Stimulated activated CD8-positive, alpha-beta memory T cell treated with anti-CD3 and anti-CD28 coated beads, Interleukin-2, amount 100 ng/mL, for 48 hours (primary cell): ENCODE measurements at regions not wholly inside any gene's neighbourhood (a gene's known extent, or its start where the extent isn't known, plus 50 kb on each side); places are given as distances from the start of the nearest gene placed in this dataset.

Experiments
- DNase-seq, 2 donors: peaks; one replicate each; pipeline ENCODE4 v3.0.0-alpha.2; 2020; ENCODE audit warnings: low read depth in 2 of 2

DNA sequence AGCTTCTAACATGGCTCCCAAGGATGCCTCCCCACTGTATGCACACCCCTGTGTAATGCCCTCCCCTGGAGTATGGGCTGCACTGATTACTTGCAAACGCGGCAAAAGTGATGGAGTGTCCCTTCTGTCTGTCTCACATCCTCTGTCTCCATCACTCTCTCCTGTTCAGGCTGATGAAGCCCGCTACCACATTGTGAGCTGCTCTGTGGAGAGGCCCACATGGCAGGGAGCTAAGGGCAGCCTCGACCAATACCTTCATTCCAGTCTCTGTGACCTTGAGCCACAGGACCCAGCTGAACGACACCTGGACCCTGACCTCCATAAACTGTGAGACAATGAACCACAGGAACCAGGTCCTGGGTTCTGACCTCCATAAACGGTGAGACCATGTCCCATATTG lies 154.1 kb upstream of the ETV3 start:
- no peak for DNase-seq

DNA sequence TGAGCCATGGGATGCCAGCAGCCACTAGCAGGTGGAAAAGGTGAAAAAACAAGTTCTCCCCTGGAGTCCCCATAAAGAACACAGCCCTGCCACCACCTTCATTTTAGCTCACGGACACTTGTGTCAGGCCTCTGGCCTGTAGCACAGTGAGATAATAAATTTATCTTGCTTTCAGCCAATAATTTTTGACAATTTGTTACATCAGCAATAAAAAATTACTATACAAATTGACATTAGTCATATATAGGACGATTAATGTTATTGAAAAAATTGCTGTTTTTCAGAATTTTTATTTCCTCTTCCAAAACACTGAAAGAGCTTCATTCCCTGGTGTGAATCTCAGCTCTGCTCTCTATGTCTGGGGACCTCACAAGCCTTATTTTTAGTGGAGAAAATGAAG lies 152.9 kb upstream of the ETV3 start:
- no peak for DNase-seq

DNA sequence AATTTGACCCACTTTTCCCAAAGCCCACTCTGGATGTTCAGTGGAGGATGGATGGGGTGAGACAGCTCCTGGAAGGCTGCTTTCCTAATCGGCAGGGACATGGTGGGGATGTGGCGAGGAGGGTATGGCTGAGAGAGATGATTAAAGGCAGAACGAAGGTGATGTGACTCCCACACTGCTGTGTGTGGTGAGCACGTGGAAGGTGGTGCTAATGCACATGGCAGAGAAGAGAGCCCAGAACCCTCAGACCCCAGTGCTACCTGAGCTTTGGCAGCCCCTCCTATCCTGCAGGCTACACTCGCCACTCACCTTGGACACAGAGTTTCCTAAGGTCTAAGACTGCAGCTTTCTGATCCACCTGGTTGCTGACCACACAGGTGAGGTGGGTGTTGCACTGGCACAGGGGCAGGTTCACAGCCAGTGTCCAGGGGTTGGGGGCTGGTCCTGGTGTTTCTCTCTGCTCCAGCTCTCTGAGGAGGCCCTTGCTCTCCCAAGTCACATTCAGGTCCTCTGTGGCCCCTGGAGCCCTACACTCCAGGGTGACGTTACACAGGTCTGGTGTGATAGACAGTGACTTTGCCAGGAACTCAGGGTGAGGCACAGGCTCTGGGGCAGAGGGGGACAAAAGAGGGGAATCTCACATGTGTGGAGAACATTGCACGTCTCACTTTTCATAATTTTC lies 151.4 kb upstream of the ETV3 start:
- no peak for DNase-seq

DNA sequence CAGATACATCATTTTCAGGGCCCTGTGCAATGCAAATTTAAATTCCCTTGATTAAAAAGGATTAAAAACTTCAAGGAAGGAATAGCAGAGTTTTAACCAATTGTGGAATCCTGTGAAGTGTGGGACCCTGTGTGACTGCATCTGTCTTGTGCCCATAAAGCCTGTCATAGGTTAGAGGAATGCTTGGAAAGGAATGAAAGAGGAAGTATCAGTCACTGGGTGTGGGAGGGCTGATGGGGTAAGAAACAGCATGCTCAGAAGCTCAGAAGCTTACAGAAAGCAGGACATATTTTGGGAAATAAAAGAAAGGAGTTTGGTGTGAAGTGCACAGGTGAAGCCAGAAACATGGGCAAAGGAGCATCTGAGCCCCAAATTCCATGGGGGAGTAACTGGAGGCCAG lies 150.8 kb upstream of the ETV3 start:
- DNase-seq = no peak

DNA sequence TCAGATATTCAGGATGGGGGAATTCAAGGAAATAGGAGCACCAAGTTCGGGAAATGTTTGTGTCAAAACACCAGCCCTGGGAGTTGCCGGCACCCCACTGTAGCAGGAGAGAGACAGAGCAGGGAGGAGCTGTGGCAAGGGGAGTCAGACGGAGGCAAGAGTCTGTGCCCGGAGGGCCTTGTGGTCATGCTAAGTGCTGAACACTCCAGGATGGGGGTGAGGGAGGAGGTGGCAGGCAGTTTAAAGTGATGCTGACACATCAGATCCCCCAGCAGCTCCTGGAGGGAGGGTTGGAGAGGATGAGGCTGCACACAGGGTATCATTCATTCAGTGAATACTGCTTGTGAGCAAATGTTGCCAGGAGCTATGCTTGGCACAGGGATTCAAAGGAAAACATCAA lies 150.3 kb upstream of the ETV3 start:
- DNase-seq = no peak

DNA sequence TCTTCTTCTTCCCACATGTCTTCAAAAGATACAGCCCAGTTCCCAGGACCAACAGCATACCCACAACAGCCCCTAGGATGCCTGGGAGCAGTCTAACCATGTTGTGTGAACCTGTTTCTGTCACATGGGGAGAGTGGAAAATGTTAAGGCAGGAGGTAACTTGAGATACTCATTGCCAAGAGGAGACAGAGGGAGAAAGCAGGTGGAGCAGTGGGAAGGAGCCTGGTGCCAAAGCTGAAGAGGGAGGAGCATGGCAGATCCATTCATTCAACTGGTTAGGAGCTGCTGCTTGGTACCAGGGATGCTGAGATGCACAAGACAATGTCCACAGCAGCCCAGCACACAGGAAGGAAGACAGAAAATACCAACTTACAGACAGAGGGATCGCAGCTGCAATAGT lies 149.8 kb upstream of the ETV3 start:
- DNase-seq = no peak

DNA sequence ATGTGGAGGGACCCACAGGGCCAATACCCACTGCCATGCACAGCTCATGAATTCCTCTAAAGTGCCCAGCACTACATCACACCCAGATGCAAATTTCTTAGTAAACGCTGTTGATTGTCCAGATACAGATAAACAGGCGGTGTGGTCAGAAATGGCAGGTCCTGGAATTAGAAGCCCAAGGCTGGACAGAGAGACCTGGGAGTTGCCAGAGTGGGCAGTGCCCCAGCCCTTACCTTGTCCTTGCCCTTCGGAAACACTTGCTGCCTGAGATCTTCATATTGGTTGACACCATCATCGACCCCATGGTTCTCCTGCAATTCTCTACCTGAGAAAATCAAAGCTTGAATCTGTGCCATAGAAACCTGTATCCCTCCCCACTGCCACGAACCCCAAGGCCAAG lies 149.3 kb upstream of the ETV3 start:
- no peak for DNase-seq

DNA sequence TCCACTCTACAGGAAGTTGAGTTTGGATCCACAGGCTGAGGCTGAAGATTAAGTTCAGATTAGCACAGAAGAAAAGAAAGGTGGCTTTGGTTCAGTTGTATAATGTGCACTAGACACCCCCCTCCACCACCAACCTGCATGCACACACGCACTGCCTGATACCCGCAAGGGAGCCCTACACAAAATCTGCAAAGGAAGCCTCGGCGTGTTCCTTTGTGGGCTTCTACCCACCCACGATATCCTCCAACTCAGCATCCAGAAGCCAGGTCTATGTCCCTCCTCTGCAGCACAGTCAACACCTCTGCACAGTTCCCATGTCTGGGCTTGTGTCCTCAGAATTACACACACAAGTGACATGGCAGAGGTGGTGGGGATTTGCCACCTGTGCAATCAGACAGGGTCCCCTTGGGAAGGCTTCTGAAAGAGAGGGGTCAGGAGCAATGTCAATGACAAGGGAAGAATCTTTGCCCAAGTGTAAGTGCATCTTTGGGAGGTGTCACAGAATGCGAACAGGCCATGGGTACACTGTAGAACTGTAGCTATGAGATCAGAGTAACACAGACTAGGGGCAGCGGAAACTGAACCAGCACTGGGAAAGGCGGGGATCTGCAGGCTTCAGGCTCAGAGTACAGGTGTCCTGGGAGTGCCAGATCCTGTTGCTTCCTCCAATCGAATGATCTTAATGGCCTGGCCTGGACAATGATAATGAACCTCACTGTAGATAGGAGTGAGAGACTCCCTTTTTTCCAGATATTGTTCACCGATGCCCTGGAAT lies 148.6 kb upstream of the ETV3 start:
- no peak for DNase-seq

DNA sequence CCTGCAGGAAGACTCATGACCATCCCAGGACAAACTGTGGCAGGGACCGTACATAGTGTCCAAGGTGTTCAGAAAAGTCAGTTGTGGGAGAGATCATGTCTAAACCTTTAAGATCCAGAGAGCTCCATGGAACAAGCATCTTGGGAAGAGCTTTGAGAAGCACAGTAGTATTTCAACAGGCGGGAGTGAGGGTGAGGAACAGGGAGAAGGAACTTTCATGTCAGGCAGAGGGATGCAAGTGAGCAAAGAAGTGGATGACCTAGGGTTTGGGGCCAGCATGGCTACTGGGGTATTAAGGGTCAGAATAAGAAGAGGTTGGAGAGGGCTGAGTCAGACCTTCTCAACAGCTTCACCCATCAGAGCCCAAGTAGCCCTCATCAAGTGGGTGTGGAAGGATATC lies 147.9 kb upstream of the ETV3 start:
- DNase-seq = no peak

DNA sequence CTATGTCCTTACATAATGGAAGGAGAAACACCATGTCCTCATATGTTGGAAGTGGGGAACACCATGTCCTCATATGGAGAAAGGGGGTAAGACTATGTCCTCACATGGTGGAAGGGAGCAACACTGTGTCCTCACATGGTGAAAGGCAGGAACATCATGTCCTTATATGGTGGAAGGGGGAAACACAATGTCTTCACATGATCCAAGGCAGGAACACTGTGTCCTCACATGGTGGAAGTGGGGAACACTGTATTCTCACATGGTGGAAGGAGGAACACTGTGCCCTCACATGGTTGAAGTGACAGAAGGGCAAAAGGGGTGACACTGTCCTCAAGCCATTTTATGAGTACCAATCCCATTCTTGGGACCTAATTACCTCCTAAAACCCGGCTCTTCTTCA lies 146.3 kb upstream of the ETV3 start:
- no peak for DNase-seq

DNA sequence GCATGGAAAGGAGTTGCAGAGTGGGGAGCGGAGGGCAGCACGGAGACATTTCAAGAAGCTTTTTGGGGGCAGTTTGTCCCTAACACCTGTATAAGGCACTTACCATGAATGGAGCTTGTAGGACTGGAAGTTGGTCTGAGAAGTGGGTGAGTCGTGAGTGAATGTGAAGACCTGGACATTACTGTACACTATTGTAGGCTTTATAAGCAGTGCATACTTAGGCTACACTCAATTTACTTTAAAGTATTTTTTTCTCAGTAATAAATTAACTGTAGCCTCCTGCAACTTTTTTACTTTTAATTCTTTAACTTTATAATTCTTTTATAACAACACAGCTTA lies 141.6 kb upstream of the ETV3 start:
- no peak for DNase-seq

DNA sequence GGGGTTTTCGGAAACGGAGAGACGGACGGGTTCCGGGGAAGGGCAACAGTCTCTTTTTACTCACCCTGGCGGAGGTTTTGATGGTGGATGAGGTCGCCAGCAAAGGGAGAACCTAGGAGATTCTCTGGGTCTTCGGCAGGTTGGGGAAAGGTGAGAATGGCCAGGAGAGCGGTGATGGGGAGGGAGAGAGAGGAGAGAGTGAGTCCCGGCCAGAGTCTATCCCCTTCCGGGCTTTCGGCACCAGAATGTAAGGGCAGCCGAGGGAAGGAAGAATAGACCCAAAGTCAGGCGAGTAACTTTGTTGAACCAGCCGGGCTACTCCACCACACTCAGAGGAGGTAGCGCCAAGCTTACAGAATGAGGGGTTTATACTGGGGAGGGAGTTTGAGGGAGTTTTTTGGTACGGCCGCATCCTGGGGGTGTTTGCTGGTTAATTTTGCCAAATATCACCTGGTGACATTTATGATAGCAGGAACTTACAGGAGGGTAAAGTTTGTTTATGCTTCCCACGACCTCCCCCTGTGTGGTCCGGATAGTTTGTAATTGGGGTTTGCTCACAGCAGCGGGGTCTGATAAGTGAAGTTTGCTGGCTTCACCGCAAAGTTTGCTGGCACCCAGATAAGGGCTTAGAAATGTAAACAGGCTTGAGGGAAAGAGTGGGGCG lies 141.1 kb upstream of the ETV3 start:
- DNase-seq = no peak

DNA sequence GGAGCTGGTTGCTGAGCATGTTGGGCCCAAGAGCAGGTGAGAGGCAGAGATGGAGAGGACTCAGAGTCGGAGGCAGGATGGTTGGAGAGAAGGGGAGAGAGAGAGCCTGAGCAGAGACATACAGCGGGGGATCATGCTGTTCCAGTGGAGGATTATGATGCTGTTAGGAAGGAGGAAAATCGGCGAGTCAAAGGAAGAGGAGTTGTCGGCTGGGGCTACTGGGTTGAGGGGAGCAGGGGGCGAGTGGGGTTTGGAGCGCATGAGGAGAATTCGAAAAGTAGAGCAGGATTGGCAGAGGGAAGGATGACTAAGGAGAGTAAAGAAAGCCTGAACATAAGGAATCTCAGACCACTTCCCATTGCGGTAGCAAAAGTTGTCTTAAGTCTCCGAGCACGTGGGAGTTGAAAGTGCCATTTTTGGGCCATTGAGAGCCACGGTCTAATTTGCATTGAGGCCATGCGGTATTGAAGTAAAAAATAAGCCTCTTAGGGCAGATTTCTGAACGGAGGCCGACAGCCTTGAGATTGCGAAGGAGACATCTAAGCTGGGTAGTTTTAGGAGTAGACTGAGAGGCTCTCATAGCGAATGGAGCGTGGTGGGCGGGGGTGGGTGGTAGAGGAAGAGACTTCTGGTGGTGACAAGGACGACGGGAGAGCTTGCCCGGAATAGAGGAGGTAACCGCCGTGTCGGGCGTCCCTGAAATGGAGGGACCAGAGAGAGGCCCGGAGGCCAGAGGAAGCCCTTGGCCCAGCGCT lies 140.4 kb upstream of the ETV3 start:
- no peak for DNase-seq

DNA sequence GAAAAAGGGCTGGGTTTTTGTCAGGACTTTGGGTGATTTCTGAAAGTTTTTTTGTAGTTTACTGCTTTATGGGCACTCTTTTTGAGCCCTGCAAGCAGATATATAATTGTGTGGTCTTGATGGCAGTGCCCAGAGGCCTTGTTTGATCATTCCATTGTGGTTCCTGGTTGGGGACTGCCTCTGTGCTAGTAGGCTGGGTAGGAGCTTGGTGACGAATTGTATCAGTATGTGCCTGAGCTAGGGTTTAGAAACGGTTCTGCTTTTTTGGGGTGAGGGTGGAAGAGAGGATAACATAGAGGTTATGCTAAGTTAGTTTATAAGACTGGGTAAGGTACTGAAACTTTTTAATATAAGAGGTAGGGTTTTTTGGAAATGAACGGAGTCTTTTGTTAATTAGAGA lies 139.7 kb upstream of the ETV3 start:
- no peak for DNase-seq

DNA sequence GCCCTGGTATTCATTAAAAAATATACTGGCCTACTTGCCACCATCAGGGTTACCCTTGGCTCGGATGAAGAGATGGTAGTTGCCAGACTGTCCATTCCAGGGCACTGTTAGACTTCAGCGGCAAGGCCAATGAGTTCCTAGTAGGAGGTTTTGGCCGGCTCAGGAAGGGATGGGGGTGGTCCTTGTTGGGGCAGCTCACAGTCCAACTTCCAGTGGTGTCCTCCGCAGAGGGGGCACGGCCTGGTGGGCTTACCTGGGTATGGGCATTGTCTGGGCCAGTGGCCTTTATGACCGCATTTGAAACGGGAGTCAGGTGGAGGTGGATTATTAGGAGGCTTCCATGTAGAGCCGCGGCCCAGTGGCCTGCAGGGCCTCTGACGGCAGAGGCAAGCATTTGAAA lies 139.1 kb upstream of the ETV3 start:
- DNase-seq = no peak

DNA sequence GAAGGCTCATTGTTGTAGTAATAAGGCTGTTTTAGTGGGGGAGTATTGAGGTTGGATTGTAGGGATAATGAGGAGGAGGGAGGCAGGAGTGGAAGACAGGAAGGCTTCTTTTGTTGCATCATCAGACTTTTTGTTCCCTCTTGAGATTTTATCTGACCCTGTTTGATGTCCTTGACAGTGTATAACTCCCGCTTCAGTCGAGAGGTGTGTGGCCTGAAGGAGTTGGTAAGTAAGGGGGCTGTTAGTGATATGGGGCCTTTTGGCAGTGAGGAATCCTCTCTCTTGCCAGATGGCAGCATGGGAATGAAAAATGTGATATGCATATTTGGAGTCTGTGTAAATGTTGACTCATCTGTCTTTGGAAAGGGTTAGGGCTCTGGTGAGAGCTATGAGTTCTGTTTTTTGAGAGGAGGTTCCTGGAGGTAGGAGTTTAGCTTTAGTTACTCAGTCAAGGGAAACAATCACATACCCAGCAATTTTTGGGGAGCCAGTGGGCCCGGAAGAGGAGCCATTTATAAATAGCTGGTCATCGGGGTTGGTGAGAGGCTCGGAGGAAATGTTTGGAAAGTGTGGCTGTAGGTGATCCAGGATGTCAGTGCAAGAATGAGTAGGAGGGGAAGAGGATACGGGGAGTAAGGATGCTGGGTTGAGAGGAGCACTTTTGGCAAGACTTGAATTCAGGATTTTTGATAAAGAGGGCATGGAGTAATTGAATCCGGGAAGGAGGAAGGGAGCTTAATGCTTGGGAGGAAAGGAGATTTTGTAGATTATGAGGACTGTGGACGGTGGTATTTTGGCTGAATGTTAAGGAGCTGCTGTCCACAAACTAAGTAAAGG lies 136.7 kb upstream of the ETV3 start:
- no peak for DNase-seq

DNA sequence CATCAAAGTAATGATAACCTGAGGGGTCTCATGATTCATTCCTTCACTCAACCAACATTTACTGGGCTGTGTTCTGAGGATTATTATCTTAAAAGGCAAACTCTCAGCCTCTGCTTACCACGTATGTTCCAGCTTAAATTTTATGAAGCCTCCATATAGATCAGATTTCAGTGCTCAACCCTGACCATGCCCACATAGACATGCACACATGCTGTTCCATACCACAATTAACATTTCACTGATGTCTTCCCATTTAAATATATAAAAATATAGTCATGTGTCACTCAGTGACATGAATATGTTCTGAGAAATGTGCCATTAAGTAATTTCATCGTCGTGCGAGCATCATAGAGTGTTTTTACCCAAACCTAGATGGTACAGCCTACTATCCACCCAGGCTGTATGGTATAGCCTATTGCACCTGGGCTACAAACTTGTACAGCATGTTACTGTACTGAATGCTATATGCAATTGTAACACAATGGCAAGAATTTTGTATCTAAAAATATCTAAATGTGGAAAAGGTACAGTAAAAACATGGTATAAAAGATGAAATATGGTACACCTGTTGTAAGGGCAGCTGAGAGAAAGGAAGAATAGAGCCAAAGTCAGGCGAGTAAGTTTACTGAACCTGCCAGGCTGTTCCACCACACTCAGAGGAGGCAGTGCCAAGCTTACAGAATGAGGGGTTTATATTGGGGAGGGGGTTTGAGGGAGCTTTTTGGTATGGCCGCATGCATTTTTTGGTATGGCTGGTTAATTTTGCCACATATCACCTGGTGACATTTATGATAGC lies 134.7 kb upstream of the ETV3 start:
- no peak for DNase-seq

DNA sequence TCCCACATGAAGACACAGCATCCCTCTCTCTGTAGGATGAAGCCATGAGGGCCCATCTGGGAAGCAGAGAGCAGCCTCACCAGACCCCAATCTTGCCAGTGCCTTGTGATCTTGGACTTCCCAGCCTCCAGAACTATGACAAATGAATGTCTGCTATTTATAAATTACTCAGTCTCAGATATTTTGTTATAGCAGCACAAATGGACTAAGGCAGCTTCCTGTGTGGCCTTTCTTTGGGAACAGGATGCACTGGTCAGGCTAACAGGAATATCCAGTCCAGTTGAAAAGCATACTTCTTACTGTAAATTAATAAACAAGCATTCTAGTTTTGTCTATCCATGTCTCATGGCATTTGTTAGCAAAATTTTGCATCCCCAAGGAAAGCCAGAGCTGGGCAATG lies 134.1 kb upstream of the ETV3 start:
- DNase-seq = no peak

DNA sequence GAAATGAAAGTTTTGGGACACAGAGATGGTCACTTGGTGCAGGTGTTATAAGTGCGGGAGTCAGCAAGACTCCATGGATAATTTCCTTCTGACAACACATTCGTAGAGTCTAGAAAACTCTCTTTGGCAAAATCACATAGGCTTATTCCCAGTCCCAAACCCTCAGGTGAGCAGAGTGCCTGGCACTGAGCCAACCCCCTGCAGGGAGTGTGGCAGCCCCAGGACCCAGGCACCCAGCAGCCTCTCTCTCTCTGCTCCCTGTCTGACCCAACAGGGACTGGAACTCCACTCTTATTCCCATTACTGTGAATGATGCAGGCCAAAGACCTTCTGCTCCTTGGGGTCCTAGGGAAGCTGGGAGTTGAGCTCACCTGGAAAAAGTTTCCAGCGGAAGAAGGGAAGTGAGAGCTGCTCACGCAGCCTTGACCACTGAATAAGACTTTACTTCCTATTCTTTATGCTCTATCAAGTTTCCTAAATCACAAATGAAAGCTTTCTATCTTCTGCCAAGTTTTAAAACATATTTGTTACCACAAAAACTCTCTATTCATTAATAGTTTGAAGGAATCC lies 132.6 kb upstream of the ETV3 start:
- DNase-seq = no peak

DNA sequence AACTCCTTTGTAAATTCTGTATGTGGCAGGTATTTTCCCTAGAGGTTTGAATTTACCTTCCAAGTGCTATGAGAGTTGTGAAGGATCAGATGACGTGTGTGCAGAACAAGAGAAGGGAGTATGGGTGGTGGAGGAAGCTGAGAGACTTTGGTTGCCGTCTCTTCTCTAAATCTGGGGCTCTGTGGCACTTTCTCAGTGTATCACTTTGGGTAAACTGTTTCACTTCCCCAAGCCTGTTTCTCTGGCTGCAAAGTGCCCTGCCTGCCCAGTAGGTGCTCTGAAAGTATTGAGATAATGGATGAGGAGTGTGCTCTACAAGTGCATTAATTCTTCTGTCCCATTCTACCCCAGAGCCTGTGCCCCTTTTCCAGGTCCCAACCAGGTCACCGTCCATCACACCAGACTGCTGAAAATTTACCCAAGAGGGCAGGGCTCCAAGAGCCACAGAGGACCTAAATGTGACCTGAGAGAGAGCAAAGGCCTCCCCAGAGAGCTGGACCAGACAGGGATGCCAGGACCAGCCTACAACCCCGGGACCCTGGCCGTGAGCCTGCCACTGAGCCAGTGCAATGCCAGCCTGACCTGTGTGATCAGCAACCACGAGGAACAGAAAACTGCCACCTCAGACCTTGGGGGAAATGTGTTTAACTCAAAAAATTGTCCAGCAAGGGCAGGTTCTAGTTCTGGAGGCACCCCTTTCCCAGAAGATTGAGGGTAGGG lies 131.6 kb upstream of the ETV3 start:
- no peak for DNase-seq
